ENCODE measurements at regions not wholly inside any gene's neighbourhood (a gene's known extent, or its start where the extent isn't known, plus 50 kb on each side); places are given as distances from the start of the nearest gene placed in this dataset.

- no peak for DNase-seq
These were observed 1332.6 kb upstream of the CELF4 start for GRCh38 chr18:38898167-38898566.

DNA sequence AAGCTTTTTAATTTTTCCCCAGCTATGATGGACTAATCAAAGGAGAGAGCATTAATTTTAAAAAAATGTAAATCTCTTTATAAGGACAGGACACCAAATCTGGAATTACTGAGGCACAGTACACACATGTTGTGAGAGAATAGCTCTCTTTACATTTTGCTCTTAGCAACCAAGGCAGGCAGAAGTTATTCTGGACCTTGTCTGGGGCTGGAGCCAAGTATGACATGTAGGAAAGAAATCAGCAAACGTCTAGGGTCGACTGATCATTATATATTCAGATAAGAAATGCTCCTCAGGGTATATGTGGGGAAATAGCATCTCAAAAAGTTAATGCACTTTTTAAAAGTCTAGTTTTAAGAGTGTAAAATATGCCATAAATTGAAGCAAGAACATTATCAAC is 1330.0 kb upstream of the CELF4 start:
- DNase-seq, result no peak

GRCh38 chr18:38887671-38888020 is 1322.0 kb upstream of the CELF4 start:
- no peak for DNase-seq

GRCh38 chr18:38886861-38887670 is 1321.5 kb upstream of the CELF4 start:
- DNase-seq, result no peak

DNA sequence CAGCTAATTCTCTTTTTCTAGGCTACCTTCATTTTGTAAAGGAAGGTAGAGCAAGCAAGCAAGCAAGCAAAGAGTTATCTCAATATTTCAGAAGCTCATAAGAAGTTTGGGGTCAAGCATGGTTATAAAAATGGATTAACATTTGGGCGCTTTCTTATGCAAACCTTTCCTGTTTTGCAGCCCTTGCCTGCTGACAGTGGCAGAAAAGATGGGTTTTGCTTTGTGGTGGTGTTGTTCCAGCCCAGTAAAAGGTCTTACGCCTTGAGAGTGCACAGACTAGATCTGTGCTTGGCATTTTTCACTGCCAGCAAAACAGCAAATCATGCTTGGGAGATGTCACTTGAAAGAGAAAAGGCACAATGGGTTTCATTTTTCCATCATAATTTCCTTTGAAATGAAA is 1320.6 kb upstream of the CELF4 start:
- no peak for DNase-seq

GRCh38 chr18:38884050-38884449 is 1318.5 kb upstream of the CELF4 start:
- no peak for DNase-seq

GRCh38 chr18:38883111-38883510 is 1317.5 kb upstream of the CELF4 start:
- DNase-seq, result no peak

GRCh38 chr18:38879871-38880270 is 1314.3 kb upstream of the CELF4 start:
- DNase-seq, result no peak

DNA sequence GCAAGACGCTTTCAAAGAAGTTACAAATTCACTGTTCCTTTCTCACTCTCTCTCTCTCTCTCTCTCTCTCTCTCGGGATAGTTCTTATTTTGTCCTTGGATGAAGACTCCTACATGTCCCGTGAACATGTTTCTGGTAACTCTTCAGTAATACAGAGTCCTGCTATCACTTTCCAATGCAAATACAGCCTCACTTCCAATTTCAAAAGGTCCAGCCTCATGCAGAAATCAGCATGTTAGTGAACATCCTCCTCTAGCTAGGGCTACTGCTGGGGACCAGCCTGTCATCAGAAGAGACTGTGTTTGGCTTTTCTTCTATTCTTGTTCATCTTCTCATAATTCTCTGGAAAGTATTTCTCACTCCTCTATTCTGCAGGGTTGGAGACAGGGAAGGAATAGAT is 1306.7 kb upstream of the CELF4 start:
- no peak for DNase-seq

DNA sequence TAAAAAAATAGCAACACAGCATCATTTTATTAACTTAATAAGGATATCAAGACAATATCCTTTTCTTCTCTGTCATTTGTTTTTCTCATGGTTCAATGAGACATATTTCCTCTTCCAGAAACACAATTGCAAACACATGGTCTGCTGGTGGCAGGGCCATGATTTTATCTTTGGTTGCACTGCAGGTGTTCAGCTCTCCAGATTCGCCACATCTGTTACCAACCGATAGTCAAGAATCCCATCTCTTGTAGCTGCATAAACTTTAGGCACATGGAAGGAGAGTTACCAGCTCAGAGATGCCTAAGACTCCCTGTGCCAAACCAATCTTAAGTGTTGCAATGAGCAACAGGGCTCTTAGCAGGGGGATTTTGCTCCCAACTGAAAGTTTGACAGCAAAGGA is 1303.2 kb upstream of the CELF4 start:
- DNase-seq, result no peak

DNA sequence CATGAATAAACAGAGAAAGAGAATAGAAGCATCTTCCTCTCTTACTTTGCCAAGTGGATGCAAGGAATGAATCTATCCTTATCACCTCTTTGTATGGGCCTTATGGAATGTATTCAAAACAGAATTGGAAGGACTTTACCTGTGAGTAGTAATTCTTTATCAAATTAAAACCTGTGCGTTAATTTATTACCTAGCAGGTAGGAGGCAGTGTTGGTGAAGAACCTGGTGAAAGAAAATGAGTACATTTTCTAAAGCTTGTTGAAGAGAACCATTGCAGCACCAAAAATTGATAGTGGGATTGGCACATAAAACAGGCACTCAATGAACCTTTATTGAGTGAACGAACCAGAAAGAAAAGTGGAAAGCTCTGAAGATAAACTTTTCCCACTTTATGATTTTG is 1302.1 kb upstream of the CELF4 start:
- DNase-seq, result no peak

DNA sequence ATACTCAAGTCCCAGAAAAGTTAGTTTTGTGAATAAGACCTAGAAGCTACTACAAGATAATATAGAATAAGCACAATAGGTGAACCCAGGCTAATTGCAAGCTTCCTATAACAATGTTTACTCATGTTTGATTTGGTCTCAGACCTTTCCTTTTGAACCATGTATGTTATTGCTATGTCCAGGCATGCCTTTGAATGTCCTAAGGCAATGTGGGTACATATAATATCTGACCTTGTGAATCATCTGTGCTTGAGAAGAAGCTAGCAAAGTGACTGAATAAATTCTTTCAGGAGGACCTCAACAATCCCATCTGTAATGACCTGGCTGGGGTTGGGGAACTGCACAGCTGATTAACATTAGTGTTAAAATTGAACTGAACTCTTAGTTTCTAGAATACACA is 1285.9 kb upstream of the CELF4 start:
- no peak for DNase-seq

- DNase-seq, result no peak
These were observed 1281.7 kb upstream of the CELF4 start for GRCh38 chr18:38847326-38847725.

DNA sequence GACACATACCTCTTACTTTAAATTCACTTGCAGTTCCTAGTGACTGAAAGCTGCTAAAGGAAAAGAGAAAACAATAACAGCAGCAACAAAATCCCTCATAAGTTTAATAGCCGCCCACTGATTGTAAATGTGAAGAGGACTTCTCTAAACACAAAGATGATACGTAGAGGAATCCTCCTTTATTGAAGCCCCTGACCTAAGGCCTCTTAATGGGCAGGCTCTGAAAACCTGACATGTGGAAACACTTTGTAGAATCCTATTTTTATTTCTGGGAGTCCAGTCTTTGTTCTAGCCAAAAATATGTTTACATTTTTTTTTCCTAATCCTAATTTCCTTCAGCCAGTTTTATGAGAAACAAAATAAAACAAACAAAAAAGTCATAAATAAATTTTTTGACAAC is 1277.7 kb upstream of the CELF4 start:
- DNase-seq, result no peak

DNA sequence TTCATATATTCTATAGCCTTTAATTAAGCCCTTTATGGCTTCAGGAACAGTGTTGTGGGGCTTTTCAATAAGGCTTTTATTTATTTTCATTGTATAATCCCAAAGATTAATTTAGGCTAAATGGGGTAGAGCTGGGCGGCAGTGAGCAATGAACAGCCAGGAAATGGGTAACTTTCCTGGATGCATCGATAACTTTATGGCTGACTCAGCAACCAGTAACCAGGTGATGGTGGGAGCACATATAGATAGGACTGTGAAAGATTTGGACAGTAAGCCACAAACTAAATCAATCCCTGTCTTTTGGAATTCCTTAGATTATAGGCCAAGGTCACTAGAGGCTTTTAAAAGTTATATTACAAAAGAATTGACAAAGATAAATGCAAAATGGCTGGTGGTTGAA is 1260.6 kb upstream of the CELF4 start:
- no peak for DNase-seq

DNA sequence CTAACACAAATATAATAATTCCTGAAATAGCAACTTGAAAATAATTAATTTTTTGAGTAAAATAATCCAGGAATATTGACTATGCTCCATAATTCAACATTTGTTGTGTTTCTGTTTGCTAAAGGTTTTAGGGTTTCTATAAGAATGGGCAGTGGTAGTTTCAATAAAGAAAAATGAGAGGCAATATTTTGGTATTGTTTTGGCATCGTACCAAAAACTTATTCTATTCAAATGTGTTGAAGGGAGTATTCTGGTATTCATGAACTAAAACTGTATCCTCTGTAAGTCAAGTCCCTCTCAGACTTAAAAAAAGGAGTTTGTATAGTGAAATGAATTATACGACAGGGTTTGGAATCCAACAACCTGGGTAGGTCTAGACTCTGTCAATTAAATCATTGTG is 1245.6 kb upstream of the CELF4 start:
- DNase-seq, result no peak

- DNase-seq, result no peak
These were observed 1245.2 kb upstream of the CELF4 start for GRCh38 chr18:38810789-38811188.

- no peak for DNase-seq
These were observed 1242.3 kb upstream of the CELF4 start for GRCh38 chr18:38807915-38808314.

GRCh38 chr18:38805256-38805655 is 1239.7 kb upstream of the CELF4 start:
- DNase-seq, result no peak

DNA sequence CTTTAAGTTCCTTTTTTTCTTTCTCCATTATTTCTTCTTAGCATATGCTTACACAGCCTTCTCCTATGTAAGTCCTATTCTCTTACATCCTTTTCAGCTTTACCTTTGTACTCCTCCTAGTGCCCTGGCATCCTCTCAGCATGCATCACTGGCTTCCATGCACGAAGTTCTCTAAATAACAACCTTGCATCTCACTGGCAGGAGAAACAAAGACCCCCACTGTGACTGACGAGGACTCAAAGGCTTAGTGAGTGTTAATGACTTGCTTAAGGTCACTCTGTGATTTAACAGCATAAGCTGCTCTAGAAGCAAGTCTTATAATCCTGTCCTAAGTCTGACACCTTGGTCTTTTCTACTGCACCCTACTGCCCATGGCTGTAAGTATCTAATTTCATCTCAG is 1236.0 kb upstream of the CELF4 start:
- no peak for DNase-seq

GRCh38 chr18:38796762-38797161 is 1231.2 kb upstream of the CELF4 start:
- DNase-seq, result no peak

- DNase-seq, result no peak
These were observed 1227.1 kb upstream of the CELF4 start for GRCh38 chr18:38792731-38793130.

GRCh38 chr18:38790786-38791185 is 1225.2 kb upstream of the CELF4 start:
- DNase-seq, result no peak

DNA sequence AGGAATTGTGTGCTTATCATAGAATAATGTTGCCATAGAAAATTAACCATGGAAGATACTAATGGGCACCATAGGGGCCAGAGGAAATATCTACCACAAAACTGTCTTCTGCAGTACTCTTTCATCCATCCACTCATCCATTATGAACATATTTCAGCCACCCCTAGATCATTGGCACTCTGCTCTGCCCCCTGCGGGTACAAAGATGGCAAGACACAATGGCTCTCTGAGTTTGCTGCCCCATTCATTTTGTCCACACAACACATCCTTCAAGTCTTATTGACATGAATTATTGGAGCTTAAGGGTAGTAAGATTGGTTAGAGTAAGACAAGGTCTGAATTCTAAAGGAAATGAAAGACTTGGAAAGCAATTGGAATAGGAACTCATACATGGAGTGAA is 1224.7 kb upstream of the CELF4 start:
- DNase-seq, result no peak

GRCh38 chr18:38789141-38789540 is 1223.5 kb upstream of the CELF4 start:
- no peak for DNase-seq

GRCh38 chr18:38786906-38787305 is 1221.3 kb upstream of the CELF4 start:
- DNase-seq, result no peak
